ENCODE measurements at regions not wholly inside any gene's neighbourhood (a gene's known extent, or its start where the extent isn't known, plus 50 kb on each side); places are given as distances from the start of the nearest gene placed in this dataset.

DNA sequence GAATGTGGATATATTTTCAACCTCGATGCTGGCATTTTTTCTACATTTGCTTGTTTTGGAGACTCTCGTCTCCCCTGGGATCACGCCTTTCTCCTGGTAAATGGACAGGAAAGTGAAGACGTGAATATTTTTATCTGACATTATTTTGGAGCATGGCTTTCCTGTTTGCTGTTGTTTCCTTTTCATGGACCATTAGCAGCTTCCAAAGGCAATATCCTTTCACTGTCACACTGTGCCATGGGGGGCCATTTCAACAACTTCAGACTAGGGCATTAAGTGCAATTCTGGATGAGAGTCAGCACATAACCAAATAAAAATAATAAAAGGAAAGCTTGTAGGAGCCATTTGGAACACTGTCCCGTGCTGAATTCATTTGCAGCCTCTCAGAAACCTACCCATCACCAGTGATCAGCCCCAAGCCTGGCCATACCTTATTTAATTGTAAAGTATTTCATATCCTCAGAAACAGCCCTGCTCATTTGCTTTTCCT lies 75.9 kb upstream of the NEUROD6 start:
- Histone ChIP-seq H3K9me2 (ENCODE audit: low read depth, low read length) (no peaks in the 10 kb centered on the region), H3K4me3 (ENCODE audit: low read depth, low read length, poor library complexity, severe bottlenecking) (no peak overlapping the region), H3K36me3 (ENCODE audit: insufficient read depth, low read length) (no peaks in the 10 kb centered on the region), H3K4me1 (ENCODE audit: insufficient read depth, low read length, severe bottlenecking) (no peaks in the 10 kb centered on the region), H3K9ac (ENCODE audit: low read length) (no peak overlapping the region), H4K20me1 (ENCODE audit: insufficient read depth, low read length) (no peaks in the 10 kb centered on the region), H3K27ac (ENCODE audit: low read depth, low read length, poor library complexity, severe bottlenecking) (no peak overlapping the region), H3K79me2 (ENCODE audit: insufficient read depth, low read length) (no peaks in the 10 kb centered on the region), H3K4me2 (ENCODE audit: low read length) (no peak overlapping the region), H3K27me3 (ENCODE audit: insufficient read depth, low read length) (no peaks in the 10 kb centered on the region), H3K9me3 (ENCODE audit: low read length) (no peaks in the 10 kb centered on the region), H2AFZ (ENCODE audit: low read length) (no peak overlapping the region), H3F3A (ENCODE audit: insufficient read depth, low read length) (no peaks in the 10 kb centered on the region)
- no peak for TF ChIP-seq EZH2 (IDR thresholded peaks at IDR 0.05; ENCODE audit: borderline replicate concordance, low read length)
- no peak for TF ChIP-seq CTCF (IDR thresholded peaks at IDR 0.05; ENCODE audit: low read length)

- Histone ChIP-seq H3F3A (ENCODE audit: insufficient read depth, low read length) (no peaks in the 10 kb centered on the region), H3K27me3 (ENCODE audit: insufficient read depth, low read length) (no peaks in the 10 kb centered on the region), H3K79me2 (ENCODE audit: insufficient read depth, low read length) (no peaks in the 10 kb centered on the region), H3K4me3 (ENCODE audit: low read depth, low read length, poor library complexity, severe bottlenecking) (no peak overlapping the region), H3K9me2 (ENCODE audit: low read depth, low read length) (no peaks in the 10 kb centered on the region), H4K20me1 (ENCODE audit: insufficient read depth, low read length) (no peaks in the 10 kb centered on the region), H3K4me1 (ENCODE audit: insufficient read depth, low read length, severe bottlenecking) (no peaks in the 10 kb centered on the region), H3K9me3 (ENCODE audit: low read length) (no peaks in the 10 kb centered on the region), H3K9ac (ENCODE audit: low read length) (no peak overlapping the region), H3K4me2 (ENCODE audit: low read length) (no peak overlapping the region), H3K27ac (ENCODE audit: low read depth, low read length, poor library complexity, severe bottlenecking) (no peak overlapping the region), H3K36me3 (ENCODE audit: insufficient read depth, low read length) (no peaks in the 10 kb centered on the region), H2AFZ (ENCODE audit: low read length) (no peak overlapping the region)
- TF ChIP-seq EZH2 (IDR thresholded peaks at IDR 0.05; ENCODE audit: borderline replicate concordance, low read length) (no peak), CTCF (IDR thresholded peaks at IDR 0.05; ENCODE audit: low read length) (no peak)
Measured at GRCh38 chr7:31418928-31419327, 78.4 kb upstream of the NEUROD6 start.

- TF ChIP-seq CTCF (IDR thresholded peaks at IDR 0.05; ENCODE audit: low read length): no peak
- no peak for TF ChIP-seq EZH2 (IDR thresholded peaks at IDR 0.05; ENCODE audit: borderline replicate concordance, low read length)
- Histone ChIP-seq H3F3A (ENCODE audit: insufficient read depth, low read length) (no peaks in the 10 kb centered on the region), H3K9me3 (ENCODE audit: low read length) (no peaks in the 10 kb centered on the region)
Measured at GRCh38 chr7:31419505-31420055, 79.1 kb upstream of the NEUROD6 start.

More at GRCh38 chr7:31419505-31420055, 79.1 kb upstream of the NEUROD6 start:
- H3K4me3 ChIP-seq (ENCODE audit: low read depth, low read length, poor library complexity, severe bottlenecking): no peak overlapping the region
- no peaks in the 10 kb centered on the region for H3K36me3 ChIP-seq (ENCODE audit: insufficient read depth, low read length)
- H4K20me1 ChIP-seq (ENCODE audit: insufficient read depth, low read length): no peaks in the 10 kb centered on the region
- no peaks in the 10 kb centered on the region for H3K27me3 ChIP-seq (ENCODE audit: insufficient read depth, low read length)
- no peak overlapping the region for H3K9ac ChIP-seq (ENCODE audit: low read length)
- H3K27ac ChIP-seq (ENCODE audit: low read depth, low read length, poor library complexity, severe bottlenecking): no peak overlapping the region
- H3K9me2 ChIP-seq (ENCODE audit: low read depth, low read length): no peaks in the 10 kb centered on the region
- no peaks in the 10 kb centered on the region for H3K4me1 ChIP-seq (ENCODE audit: insufficient read depth, low read length, severe bottlenecking)
- H3K79me2 ChIP-seq (ENCODE audit: insufficient read depth, low read length): no peaks in the 10 kb centered on the region
- no peak overlapping the region for H2AFZ ChIP-seq (ENCODE audit: low read length)
- no peak overlapping the region for H3K4me2 ChIP-seq (ENCODE audit: low read length)
